MM.1S (cell line): ENCODE measurements at regions not wholly inside any gene's neighbourhood (a gene's known extent, or its start where the extent isn't known, plus 50 kb on each side); places are given as distances from the start of the nearest gene placed in this dataset.

ENCODE experiments used
- EZH2phosphoT487 ChIP-seq: fragments of 300-600 bp; sonication (generic); IDR thresholded peaks from 2 replicates; pipeline ENCODE4 v1.6.1; 2018; ENCODE audit warnings: antibody characterized with exemption, low read length
- TF ChIP-seq, protein P1 (sequence below): fragments of 300-600 bp; sonication (generic); IDR thresholded peaks from 2 replicates; pipeline ENCODE4 v1.5.1; 2016; ENCODE audit warnings: antibody characterized with exemption, low read length, mixed read lengths

DNA sequence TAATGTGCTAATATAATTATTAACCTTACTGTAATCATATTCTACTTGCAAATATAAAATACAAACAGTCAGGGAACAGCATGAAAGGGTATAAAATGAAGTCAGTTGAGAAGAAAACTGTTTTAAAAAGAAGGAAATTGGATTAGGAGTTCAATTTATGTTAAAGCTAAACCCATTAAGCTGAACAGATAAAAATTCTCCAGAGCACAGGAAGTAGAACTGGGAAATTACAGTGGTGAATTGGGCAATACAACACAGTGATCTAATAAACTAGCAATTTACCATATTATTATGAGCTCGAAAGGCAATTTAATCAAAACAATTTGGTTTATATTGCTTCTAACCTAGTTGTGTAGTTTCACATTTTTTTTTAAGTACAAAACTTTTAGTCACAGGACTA is 407.4 kb upstream of the RGS17 start:
- TF ChIP-seq, protein P1, sequence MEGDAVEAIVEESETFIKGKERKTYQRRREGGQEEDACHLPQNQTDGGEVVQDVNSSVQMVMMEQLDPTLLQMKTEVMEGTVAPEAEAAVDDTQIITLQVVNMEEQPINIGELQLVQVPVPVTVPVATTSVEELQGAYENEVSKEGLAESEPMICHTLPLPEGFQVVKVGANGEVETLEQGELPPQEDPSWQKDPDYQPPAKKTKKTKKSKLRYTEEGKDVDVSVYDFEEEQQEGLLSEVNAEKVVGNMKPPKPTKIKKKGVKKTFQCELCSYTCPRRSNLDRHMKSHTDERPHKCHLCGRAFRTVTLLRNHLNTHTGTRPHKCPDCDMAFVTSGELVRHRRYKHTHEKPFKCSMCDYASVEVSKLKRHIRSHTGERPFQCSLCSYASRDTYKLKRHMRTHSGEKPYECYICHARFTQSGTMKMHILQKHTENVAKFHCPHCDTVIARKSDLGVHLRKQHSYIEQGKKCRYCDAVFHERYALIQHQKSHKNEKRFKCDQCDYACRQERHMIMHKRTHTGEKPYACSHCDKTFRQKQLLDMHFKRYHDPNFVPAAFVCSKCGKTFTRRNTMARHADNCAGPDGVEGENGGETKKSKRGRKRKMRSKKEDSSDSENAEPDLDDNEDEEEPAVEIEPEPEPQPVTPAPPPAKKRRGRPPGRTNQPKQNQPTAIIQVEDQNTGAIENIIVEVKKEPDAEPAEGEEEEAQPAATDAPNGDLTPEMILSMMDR = no peak
- no peak for TF ChIP-seq EZH2phosphoT487
